Psoas muscle (tissue), 7 donors: ENCODE measurements at regions not wholly inside any gene's neighbourhood (a gene's known extent, or its start where the extent isn't known, plus 50 kb on each side); places are given as distances from the start of the nearest gene placed in this dataset.

ENCODE experiments used
- ATAC-seq, 4 donors: fragments of 200-7000 bp; cut with Tn5 transposase; one replicate each; pipeline ENCODE4 v1.9.1; 2020; ENCODE audit warnings: moderate library complexity in 3 of 4, mild to moderate bottlenecking in 2 of 4
- DNase-seq, 2 donors: peaks; one replicate each; pipeline ENCODE4 v3.0.0-alpha.2; 2020
- H3K27ac ChIP-seq: fragments of 200-600 bp; one replicate; pipeline ENCODE4 v1.8.0; 2022
- H3K27me3 ChIP-seq, 3 donors: fragments of 200-600 bp in 1 of 3; one replicate each; pipeline versions ENCODE4 v1.6.1 to v1.8.0; 2013 to 2022; ENCODE audit warnings: low read length in 2 of 3, mild to moderate bottlenecking in 2 of 3, moderate library complexity in 1 of 3; ENCODE audit not compliant: insufficient read depth in 3 of 3
- H3K36me3 ChIP-seq, 2 donors: fragments of 200-600 bp in 1 of 2; one replicate each; pipeline versions ENCODE4 v1.6.1 to v1.8.0; 2013 to 2022; ENCODE audit warnings: low read depth in 1 of 2, mild to moderate bottlenecking in 1 of 2, moderate library complexity in 1 of 2; ENCODE audit not compliant: insufficient read depth in 1 of 2
- H3K4me1 ChIP-seq: fragments of 200-600 bp; one replicate; pipeline ENCODE4 v1.8.0; 2022
- H3K4me3 ChIP-seq: fragments of 200-600 bp; one replicate; pipeline ENCODE4 v1.8.0; 2022; ENCODE audit warnings: mild to moderate bottlenecking
- H3K9me3 ChIP-seq: fragments of 200-600 bp; one replicate; pipeline ENCODE4 v1.8.0; 2022
- CTCF ChIP-seq: fragments of 200-600 bp; IDR thresholded peaks from one replicate; pipeline ENCODE4 v1.8.0; 2022; ENCODE audit warnings: antibody characterized with exemption
- WGBS, 3 donors: extraction: QIAGEN DNeasy Blood & Tissue Kit; methylation state at CpG; one replicate each; pipeline versions ENCODE4 v1.1.6 to v1.1.7; 2013; 5-methylcytosine and 5-hydroxymethylcytosine counted together
- intact Hi-C, 2 donors: fragments of 100-400 bp; cut with DNase I; formaldehyde crosslinking; loops; one replicate each; pipeline versions ENCODE4 v1.11.0 to v1.14.2; 2022
- donor health status: healthy with polysubstance abuse.
- donor health status: DM: no; HTN: no; CAD: no; lungs with moderate emphysema.
- donor health status: Bipolar disorder and iron deficiency.
- donor health status: healthy.
- donor health status: DM: yes; HTN: yes; CAD: no.
- donor health status: DM: no; HTN: no; CAD: no.
- donor health status: DM: yes; HTN: yes; CAD: no.

- peaks cover 2% of the 10 kb centered on the region for H3K4me1 ChIP-seq
- TF ChIP-seq CTCF = no peak
- no peak for DNase-seq
- no peak for ATAC-seq
- H3K27ac ChIP-seq = no peak overlapping the region
- WGBS, 3 donors = 89 to 94% (median 89%) methylated on average over 3 of the region's 3 CpGs
- no peaks in the 10 kb centered on the region for H3K36me3 ChIP-seq
- intact Hi-C loops = no loop called here
- peaks cover 3 to 10% (median 6%) of the 10 kb centered on the region in 3 donors for H3K27me3 ChIP-seq
- H3K4me3 ChIP-seq = no peak overlapping the region
- H3K9me3 ChIP-seq = no peaks in the 10 kb centered on the region
Measured at GRCh38 chr3:72285502-72285901, 500.6 kb upstream of the PROK2 start.

GRCh38 chr3:72284471-72284870, 499.5 kb upstream of the PROK2 start:
- H3K36me3 ChIP-seq = no peaks in the 10 kb centered on the region
- H3K27ac ChIP-seq = no peak overlapping the region
- 69 to 95% (median 74%) methylated on average over 5 of the region's 5 CpGs for WGBS, 3 donors
- H3K4me3 ChIP-seq = no peak overlapping the region
- H3K9me3 ChIP-seq = no peaks in the 10 kb centered on the region
- peaks cover 3 to 5% (median 3%) of the 10 kb centered on the region in 3 donors for H3K27me3 ChIP-seq
- TF ChIP-seq CTCF = no peak
- intact Hi-C loops = no loop called here
- ATAC-seq (no peak), DNase-seq (no peak)
- H3K4me1 ChIP-seq = peaks cover 2% of the 10 kb centered on the region

GRCh38 chr3:72282918-72283317, 498.0 kb upstream of the PROK2 start:
- Histone ChIP-seq H3K36me3 (no peaks in the 10 kb centered on the region), H3K4me1 (no peaks in the 10 kb centered on the region), H3K27me3 (peaks cover 0 to 3% (median 2%) of the 10 kb centered on the region in 3 donors), H3K9me3 (no peaks in the 10 kb centered on the region), H3K27ac (no peak overlapping the region), H3K4me3 (no peak overlapping the region)
- DNase-seq = no peak
- TF ChIP-seq CTCF = no peak
- intact Hi-C loops = no loop called here
- 54 to 71% (median 58%) methylated on average over 3 of the region's 3 CpGs for WGBS, 3 donors
- no peak for ATAC-seq

- no peaks in the 10 kb centered on the region for H3K4me1 ChIP-seq
- 72 to 79% (median 72%) methylated on average over 5 of the region's 5 CpGs for WGBS, 3 donors
- no peak for TF ChIP-seq CTCF
- intact Hi-C loops = no loop called here
- H3K36me3 ChIP-seq = no peaks in the 10 kb centered on the region
- H3K9me3 ChIP-seq = no peaks in the 10 kb centered on the region
- no peak overlapping the region for H3K27ac ChIP-seq
- H3K4me3 ChIP-seq = no peak overlapping the region
- peaks cover 0 to 3% (median 0%) of the 10 kb centered on the region in 3 donors for H3K27me3 ChIP-seq
- ATAC-seq = no peak
- no peak for DNase-seq
Measured at GRCh38 chr3:72281551-72281950, 496.6 kb upstream of the PROK2 start.

GRCh38 chr3:72280876-72281275, 495.9 kb upstream of the PROK2 start:
- Histone ChIP-seq H3K4me3 (no peak overlapping the region), H3K27ac (no peak overlapping the region), H3K36me3 (no peaks in the 10 kb centered on the region), H3K27me3 (peaks cover 0 to 3% (median 0%) of the 10 kb centered on the region in 3 donors), H3K4me1 (no peaks in the 10 kb centered on the region), H3K9me3 (no peaks in the 10 kb centered on the region)
- intact Hi-C loops = no loop called here
- DNase-seq (no peak), ATAC-seq (no peak)
- no peak for TF ChIP-seq CTCF
- 76 to 81% (median 79%) methylated on average over 6 of the region's 6 CpGs for WGBS, 3 donors
